ENCODE measurements at regions not wholly inside any gene's neighbourhood (a gene's known extent, or its start where the extent isn't known, plus 50 kb on each side); places are given as distances from the start of the nearest gene placed in this dataset.

DNA sequence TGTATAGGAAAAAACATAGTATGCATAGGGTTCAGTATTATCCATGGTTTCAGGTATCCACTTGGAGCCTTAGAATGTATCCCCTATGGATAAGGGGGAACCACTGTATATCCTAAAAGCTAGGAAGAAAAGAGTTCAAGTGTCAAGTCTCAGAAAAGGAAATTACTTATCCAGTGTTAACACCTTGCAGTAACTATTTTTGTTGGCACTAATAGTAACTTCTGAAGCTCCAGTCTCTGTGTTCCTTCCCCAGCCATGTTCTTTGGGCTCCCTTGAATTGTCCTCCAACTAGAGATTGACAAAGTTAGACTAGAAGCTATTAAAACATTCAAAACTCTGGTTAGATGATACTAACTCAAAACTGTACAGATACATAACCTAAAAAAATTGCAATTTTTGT is 370.8 kb downstream of the NFIB start:
- Histone ChIP-seq H3K4me1 (ENCODE audit: control insufficient read depth in 1 of 2, low read depth in 2 of 2) (peaks cover 0 to 18% of the 10 kb centered on the region in 2 donors), H3K27me3 (replicated peaks; ENCODE audit: insufficient read depth) (no peaks in the 10 kb centered on the region), H3K9me3 (no peaks in the 10 kb centered on the region), H3K4me3 (no peak overlapping the region), H3K36me3 (no peaks in the 10 kb centered on the region), H3K27ac (no peak overlapping the region)
- DNase-seq (ENCODE audit: low spot score) (no peak), ATAC-seq (ENCODE audit: insufficient number of reproducible peaks, low FRiP score, low read depth) (no peak)
- TF ChIP-seq, protein P1, sequence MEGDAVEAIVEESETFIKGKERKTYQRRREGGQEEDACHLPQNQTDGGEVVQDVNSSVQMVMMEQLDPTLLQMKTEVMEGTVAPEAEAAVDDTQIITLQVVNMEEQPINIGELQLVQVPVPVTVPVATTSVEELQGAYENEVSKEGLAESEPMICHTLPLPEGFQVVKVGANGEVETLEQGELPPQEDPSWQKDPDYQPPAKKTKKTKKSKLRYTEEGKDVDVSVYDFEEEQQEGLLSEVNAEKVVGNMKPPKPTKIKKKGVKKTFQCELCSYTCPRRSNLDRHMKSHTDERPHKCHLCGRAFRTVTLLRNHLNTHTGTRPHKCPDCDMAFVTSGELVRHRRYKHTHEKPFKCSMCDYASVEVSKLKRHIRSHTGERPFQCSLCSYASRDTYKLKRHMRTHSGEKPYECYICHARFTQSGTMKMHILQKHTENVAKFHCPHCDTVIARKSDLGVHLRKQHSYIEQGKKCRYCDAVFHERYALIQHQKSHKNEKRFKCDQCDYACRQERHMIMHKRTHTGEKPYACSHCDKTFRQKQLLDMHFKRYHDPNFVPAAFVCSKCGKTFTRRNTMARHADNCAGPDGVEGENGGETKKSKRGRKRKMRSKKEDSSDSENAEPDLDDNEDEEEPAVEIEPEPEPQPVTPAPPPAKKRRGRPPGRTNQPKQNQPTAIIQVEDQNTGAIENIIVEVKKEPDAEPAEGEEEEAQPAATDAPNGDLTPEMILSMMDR (IDR thresholded peaks at IDR 0.05), result no peak

DNA sequence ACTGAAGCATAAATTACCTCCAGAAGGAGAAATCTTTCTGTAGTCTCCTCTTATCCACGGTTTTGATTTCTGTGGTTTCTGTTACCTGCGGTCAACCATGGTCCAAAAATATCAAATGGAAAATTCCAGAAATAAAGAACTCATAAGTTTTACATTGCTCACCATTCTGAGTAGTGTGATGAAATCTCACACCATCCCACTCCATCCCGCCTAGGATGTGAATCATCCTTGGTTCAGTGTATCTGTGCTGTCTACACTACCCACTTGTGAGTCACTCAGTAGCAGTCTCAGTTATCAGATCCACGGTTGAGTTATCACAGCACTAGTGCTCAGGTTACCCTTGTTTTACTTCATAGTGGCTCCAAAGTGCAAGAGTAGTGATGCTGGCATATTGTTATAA is 371.2 kb downstream of the NFIB start:
- no peak overlapping the region for H3K27ac ChIP-seq
- DNase-seq (ENCODE audit: low spot score) (no peak), ATAC-seq (ENCODE audit: insufficient number of reproducible peaks, low FRiP score, low read depth) (peak; percentile 46)
- H3K4me3 ChIP-seq, result no peak overlapping the region
- no peaks in the 10 kb centered on the region for H3K36me3 ChIP-seq
- no peaks in the 10 kb centered on the region for H3K9me3 ChIP-seq
- no peaks in the 10 kb centered on the region for H3K27me3 ChIP-seq (replicated peaks; ENCODE audit: insufficient read depth)
- TF ChIP-seq, protein P1 (IDR thresholded peaks at IDR 0.05), result no peak
- H3K4me1 ChIP-seq (ENCODE audit: control insufficient read depth in 1 of 2, low read depth in 2 of 2), result peaks cover 0 to 20% of the 10 kb centered on the region in 2 donors

DNA sequence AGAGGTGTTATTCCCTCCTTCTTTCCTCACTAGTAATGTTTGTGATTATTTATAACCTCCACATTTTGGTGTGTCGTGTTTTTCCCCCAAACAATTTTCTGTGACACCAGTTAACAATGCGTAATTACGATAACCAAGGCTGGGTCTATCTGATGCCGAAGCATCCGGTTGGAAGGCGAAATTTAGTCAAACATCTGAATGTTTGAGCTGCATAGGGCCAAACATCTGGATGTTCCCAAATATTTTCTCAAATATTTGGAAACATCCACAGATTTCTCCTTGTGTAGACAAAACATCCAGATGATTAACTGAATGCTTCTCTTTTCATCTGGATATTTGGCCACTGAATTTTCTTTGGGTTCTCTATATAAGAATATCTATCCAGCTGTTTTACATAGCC is 371.7 kb downstream of the NFIB start:
- DNase-seq (ENCODE audit: low spot score) (no peak), ATAC-seq (ENCODE audit: insufficient number of reproducible peaks, low FRiP score, low read depth) (no peak)
- peaks cover 0 to 20% of the 10 kb centered on the region in 2 donors for H3K4me1 ChIP-seq (ENCODE audit: control insufficient read depth in 1 of 2, low read depth in 2 of 2)
- TF ChIP-seq, protein P1 (IDR thresholded peaks at IDR 0.05), result no peak
- no peak overlapping the region for H3K4me3 ChIP-seq
- no peak overlapping the region for H3K27ac ChIP-seq
- H3K9me3 ChIP-seq, result no peaks in the 10 kb centered on the region
- no peaks in the 10 kb centered on the region for H3K36me3 ChIP-seq
- H3K27me3 ChIP-seq (replicated peaks; ENCODE audit: insufficient read depth), result no peaks in the 10 kb centered on the region

DNA sequence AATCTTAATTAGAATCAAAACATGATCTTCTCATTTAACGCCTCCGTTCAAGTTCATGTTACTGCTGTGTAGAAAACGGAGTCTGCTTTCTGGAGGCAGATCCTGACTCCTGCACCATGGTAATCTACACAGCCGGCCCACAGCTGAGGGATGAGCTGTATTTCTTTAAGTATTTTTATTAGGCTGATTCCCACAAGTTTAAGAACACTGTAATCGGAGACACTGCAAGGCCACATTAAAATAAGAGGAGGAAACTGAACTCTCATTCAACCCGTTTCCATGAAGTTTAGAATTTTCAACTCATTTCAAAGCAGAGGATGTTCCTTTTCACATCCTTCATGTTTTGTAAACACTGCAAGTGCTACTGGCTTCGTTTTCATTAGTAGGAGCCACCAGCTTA is 372.2 kb downstream of the NFIB start:
- Histone ChIP-seq H3K27me3 (replicated peaks; ENCODE audit: insufficient read depth) (no peaks in the 10 kb centered on the region), H3K9me3 (no peaks in the 10 kb centered on the region), H3K4me3 (no peak overlapping the region), H3K36me3 (no peaks in the 10 kb centered on the region), H3K4me1 (ENCODE audit: control insufficient read depth in 1 of 2, low read depth in 2 of 2) (peaks cover 0 to 20% of the 10 kb centered on the region in 2 donors), H3K27ac (no peak overlapping the region)
- ATAC-seq (ENCODE audit: insufficient number of reproducible peaks, low FRiP score, low read depth) (no peak), DNase-seq (ENCODE audit: low spot score) (no peak)
- TF ChIP-seq, protein P1 (IDR thresholded peaks at IDR 0.05), result no peak

DNA sequence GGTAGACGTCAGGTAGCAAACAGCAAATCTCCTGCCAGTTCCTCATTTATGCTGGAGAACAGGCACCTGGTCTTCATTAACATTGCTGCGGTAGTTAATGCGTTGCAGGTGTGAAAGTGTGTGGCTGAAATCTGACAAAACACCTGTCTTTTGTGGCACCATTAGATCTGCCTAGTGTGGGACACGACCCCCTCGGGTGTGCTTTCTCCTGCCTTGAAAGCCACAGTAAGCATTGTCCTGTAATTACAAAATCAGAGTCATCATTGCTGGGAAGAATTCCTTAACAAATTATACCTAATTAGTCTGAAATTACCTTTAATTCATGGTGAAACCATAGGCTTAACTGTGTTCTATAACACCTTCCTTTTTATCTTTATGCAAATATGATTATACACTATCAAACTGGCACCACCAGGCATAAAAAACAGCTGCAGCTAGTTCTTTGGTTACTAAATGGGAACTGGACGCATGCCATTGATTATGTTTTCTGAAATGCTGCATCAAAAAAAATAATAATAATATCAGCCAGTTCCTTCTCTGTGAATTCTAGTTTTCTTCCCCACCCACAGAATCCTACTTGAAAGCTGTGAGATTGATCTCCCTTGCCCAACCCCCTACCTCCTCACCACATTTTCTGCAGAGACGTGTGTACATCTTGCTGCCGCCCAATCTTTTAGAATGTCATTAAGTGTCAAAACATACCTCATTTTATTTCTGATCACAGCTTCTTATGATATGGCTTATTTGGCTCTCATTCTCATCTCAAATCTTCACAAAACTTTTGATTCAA is 374.0 kb downstream of the NFIB start:
- H3K27ac ChIP-seq, result no peak overlapping the region
- no peak overlapping the region for H3K4me3 ChIP-seq
- no peaks in the 10 kb centered on the region for H3K27me3 ChIP-seq (replicated peaks; ENCODE audit: insufficient read depth)
- no peak for ATAC-seq (ENCODE audit: insufficient number of reproducible peaks, low FRiP score, low read depth)
- H3K9me3 ChIP-seq, result no peaks in the 10 kb centered on the region
- DNase-seq (ENCODE audit: low spot score), result no peak
- H3K36me3 ChIP-seq, result no peaks in the 10 kb centered on the region
- TF ChIP-seq, protein P1 (IDR thresholded peaks at IDR 0.05), result no peak
- H3K4me1 ChIP-seq (ENCODE audit: control insufficient read depth in 1 of 2, low read depth in 2 of 2), result peaks cover 0 to 20% of the 10 kb centered on the region in 2 donors

Data from thoracic aorta (tissue), 2 donors.